Smooth muscle cell (in vitro differentiated cells): ENCODE measurements at regions not wholly inside any gene's neighbourhood (a gene's known extent, or its start where the extent isn't known, plus 50 kb on each side); places are given as distances from the start of the nearest gene placed in this dataset.

Experiments
- DNase-seq: peaks from one replicate; lab custom pipeline; 2025; ENCODE audit not compliant: unreplicated experiment; lab: John Stamatoyannopoulos, UW
- H2AFZ ChIP-seq: fragments of 200-600 bp; sonication (generic); 2 replicates; pipeline ENCODE4 v1.6.0; 2016; ENCODE audit warnings: antibody characterized with exemption, low read depth, mild to moderate bottlenecking
- H3F3A ChIP-seq: fragments of 200-600 bp; sonication (generic); 2 replicates; pipeline ENCODE4 v1.6.0; 2017; ENCODE audit warnings: antibody characterized with exemption, low read depth
- H3K27ac ChIP-seq: fragments of 200-600 bp; sonication (generic); 2 replicates; pipeline ENCODE4 v1.5.1; 2016; ENCODE audit warnings: low read depth, mild to moderate bottlenecking
- H3K27me3 ChIP-seq: fragments of 200-600 bp; sonication (generic); 2 replicates; pipeline ENCODE4 v1.6.1; 2016; ENCODE audit warnings: low read depth, mild to moderate bottlenecking
- H3K36me3 ChIP-seq: fragments of 200-600 bp; sonication (generic); 2 replicates; pipeline ENCODE4 v1.5.1; 2016; ENCODE audit warnings: low read depth
- H3K4me1 ChIP-seq: fragments of 200-600 bp; sonication (generic); 2 replicates; pipeline ENCODE4 v1.5.1; 2016; ENCODE audit warnings: low read depth
- H3K4me2 ChIP-seq: fragments of 200-600 bp; sonication (generic); 2 replicates; pipeline ENCODE4 v1.6.0; 2016; ENCODE audit warnings: mild to moderate bottlenecking
- H3K4me3 ChIP-seq: fragments of 200-600 bp; sonication (generic); 2 replicates; pipeline ENCODE4 v1.5.1; 2016; ENCODE audit warnings: mild to moderate bottlenecking
- H3K79me2 ChIP-seq: fragments of 200-600 bp; sonication (generic); 2 replicates; pipeline ENCODE4 v1.6.0; 2016; ENCODE audit warnings: low read depth, mild to moderate bottlenecking
- H3K9ac ChIP-seq: fragments of 200-600 bp; sonication (generic); 2 replicates; pipeline ENCODE4 v1.6.0; 2016; ENCODE audit warnings: low read depth
- H3K9me3 ChIP-seq: fragments of 200-600 bp; sonication (generic); replicated peaks from 2 replicates; pipeline ENCODE4 v1.5.1; 2016; ENCODE audit warnings: low read depth
- H4K20me1 ChIP-seq: fragments of 200-600 bp; sonication (generic); 2 replicates; pipeline ENCODE4 v1.6.0; 2016; ENCODE audit warnings: low read depth
- CTCF ChIP-seq: fragments of 200-600 bp; sonication (generic); IDR thresholded peaks from 2 replicates; pipeline ENCODE4 v1.5.1; 2017; ENCODE audit warnings: borderline replicate concordance, mild to moderate bottlenecking, antibody characterized with exemption; ENCODE audit not compliant: insufficient read depth, poor library complexity, severe bottlenecking
- WGBS: methylation state at CpG from one replicate; pipeline ENCODE4 v1.1.7; 2016; ENCODE audit warnings: low lambda C conversion rate; 5-methylcytosine and 5-hydroxymethylcytosine counted together

GRCh38 chr7:135833642-135834041 is 85.0 kb upstream of the FAM180A start:
- no peaks in the 10 kb centered on the region for H3K36me3 ChIP-seq
- WGBS: 82% methylated on average over 4 of the region's 4 CpGs
- no peak overlapping the region for H3K9ac ChIP-seq
- no peaks in the 10 kb centered on the region for H3K4me1 ChIP-seq
- H3K4me3 ChIP-seq: no peak overlapping the region
- no peak overlapping the region for H3K27ac ChIP-seq
- no peaks in the 10 kb centered on the region for H3F3A ChIP-seq
- H3K27me3 ChIP-seq: no peaks in the 10 kb centered on the region
- TF ChIP-seq CTCF: no peak
- no peak for DNase-seq
- H3K79me2 ChIP-seq: no peaks in the 10 kb centered on the region
- no peaks in the 10 kb centered on the region for H3K9me3 ChIP-seq
- no peak overlapping the region for H3K4me2 ChIP-seq
- H2AFZ ChIP-seq: no peak overlapping the region
- no peaks in the 10 kb centered on the region for H4K20me1 ChIP-seq

- no peaks in the 10 kb centered on the region for H3K36me3 ChIP-seq
- H3K4me3 ChIP-seq: no peak overlapping the region
- no peak overlapping the region for H3K9ac ChIP-seq
- TF ChIP-seq CTCF: no peak
- H3K79me2 ChIP-seq: no peaks in the 10 kb centered on the region
- H2AFZ ChIP-seq: no peak overlapping the region
- no peaks in the 10 kb centered on the region for H4K20me1 ChIP-seq
- H3K27ac ChIP-seq: no peak overlapping the region
- WGBS: 70% methylated on average over 4 of the region's 4 CpGs
- no peaks in the 10 kb centered on the region for H3F3A ChIP-seq
- DNase-seq: no peak
- no peak overlapping the region for H3K4me2 ChIP-seq
- H3K9me3 ChIP-seq: no peaks in the 10 kb centered on the region
- H3K4me1 ChIP-seq: no peaks in the 10 kb centered on the region
- H3K27me3 ChIP-seq: no peaks in the 10 kb centered on the region
Observed at GRCh38 chr7:135831455-135832195, 83.0 kb upstream of the FAM180A start.

GRCh38 chr7:135828604-135829003 is 80.0 kb upstream of the FAM180A start:
- Histone ChIP-seq H3K9me3 (no peaks in the 10 kb centered on the region), H3K79me2 (no peaks in the 10 kb centered on the region), H3K27me3 (no peaks in the 10 kb centered on the region), H4K20me1 (no peaks in the 10 kb centered on the region), H3K4me3 (no peak overlapping the region), H3K4me1 (no peaks in the 10 kb centered on the region), H3K9ac (no peak overlapping the region), H3K36me3 (no peaks in the 10 kb centered on the region), H3K27ac (no peak overlapping the region), H3K4me2 (no peak overlapping the region), H2AFZ (no peak overlapping the region), H3F3A (no peaks in the 10 kb centered on the region)
- DNase-seq: no peak
- WGBS: 96% methylated on average over 9 of the region's 9 CpGs
- TF ChIP-seq CTCF: no peak

- no peak for DNase-seq
- 64% methylated on average over 2 of the region's 2 CpGs for WGBS
Observed at GRCh38 chr7:135827391-135827790, 78.8 kb upstream of the FAM180A start.

More at GRCh38 chr7:135827391-135827790, 78.8 kb upstream of the FAM180A start:
- no peaks in the 10 kb centered on the region for H4K20me1 ChIP-seq
- TF ChIP-seq CTCF: no peak
- no peaks in the 10 kb centered on the region for H3K9me3 ChIP-seq
- H3K4me3 ChIP-seq: no peak overlapping the region
- no peak overlapping the region for H3K9ac ChIP-seq
- no peak overlapping the region for H3K4me2 ChIP-seq
- no peaks in the 10 kb centered on the region for H3K79me2 ChIP-seq
- no peaks in the 10 kb centered on the region for H3K36me3 ChIP-seq
- no peak overlapping the region for H3K27ac ChIP-seq
- no peaks in the 10 kb centered on the region for H3F3A ChIP-seq
- H3K4me1 ChIP-seq: no peaks in the 10 kb centered on the region
- no peak overlapping the region for H2AFZ ChIP-seq
- H3K27me3 ChIP-seq: no peaks in the 10 kb centered on the region
